C4-2B (cell line): ENCODE measurements at regions not wholly inside any gene's neighbourhood (a gene's known extent, or its start where the extent isn't known, plus 50 kb on each side); places are given as distances from the start of the nearest gene placed in this dataset.

ENCODE experiments used
- CTCF ChIP-seq: fragments of 450-650 bp; conservative IDR thresholded peaks from 2 replicates; pipeline ENCODE4 v1.5.1; 2017; ENCODE audit warnings: mild to moderate bottlenecking
- ZFX ChIP-seq: fragments of 450-650 bp; IDR thresholded peaks from 2 replicates; pipeline ENCODE4 v1.6.1; 2017

DNA sequence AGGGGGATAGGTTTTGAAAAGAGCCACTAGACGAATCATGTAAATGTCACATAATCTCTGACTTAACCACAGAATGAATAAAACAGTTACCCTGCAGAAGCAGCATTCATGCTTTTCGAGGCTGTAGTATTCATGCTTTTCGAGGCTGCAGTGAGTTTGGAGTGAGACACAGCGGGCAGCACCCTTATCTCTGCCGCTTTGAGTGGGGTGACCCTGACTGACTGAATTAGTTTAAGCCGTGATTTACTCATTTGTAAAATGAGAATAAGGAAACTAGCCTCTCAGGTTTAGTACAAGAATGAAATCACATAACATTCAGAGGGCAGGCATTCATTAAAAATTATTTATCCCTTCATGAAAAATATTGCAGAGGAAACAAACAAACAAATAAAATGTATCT is 92.8 kb upstream of the KMT2C start:
- TF ChIP-seq CTCF, result no peak
- TF ChIP-seq ZFX, result no peak
